H1 (cell line): ENCODE measurements at regions not wholly inside any gene's neighbourhood (a gene's known extent, or its start where the extent isn't known, plus 50 kb on each side); places are given as distances from the start of the nearest gene placed in this dataset.

Experiments
- CTCF ChIA-PET: fragments of 300-600 bp; sonication (Branson Sonifier 250); formaldehyde crosslinking; loops from one replicate; lab custom pipeline; 2021; ENCODE audit not compliant: partially characterized antibody; lab: Charles Lee
- POLR2A ChIA-PET: fragments of 300-600 bp; sonication (Branson Sonifier 250); formaldehyde crosslinking; loops from one replicate; lab custom pipeline; 2021; ENCODE audit warnings: inconsistent platforms; ENCODE audit not compliant: partially characterized antibody; lab: Charles Lee
- DNase-seq, 2 experiments: peaks; one replicate each; pipeline versions ENCODE4 v3.0.0 to v3.0.0-alpha.2; 2010 to 2022; ENCODE audit warnings: low spot score in 2 of 2, low read depth in 1 of 2, mixed read lengths in 1 of 2
- FAIRE-seq: peaks from 2 replicates; lab custom pipeline; 2011; peaks lifted over from hg19 to GRCh38; lab: Jason Lieb, UNC
- H2AFZ ChIP-seq: 2 replicates; pipeline ENCODE4 v1.8.1; 2012; ENCODE audit warnings: low read length, inconsistent platforms
- H2AK5ac ChIP-seq: 2 replicates; pipeline ENCODE4 v1.6.1; 2013; ENCODE audit warnings: low read depth, low read length
- H2BK120ac ChIP-seq: replicated peaks from 2 replicates; pipeline ENCODE3; 2013; ENCODE audit warnings: low read depth, low read length, inconsistent platforms
- H2BK12ac ChIP-seq: 2 replicates; pipeline ENCODE4 v1.6.1; 2013; ENCODE audit warnings: low read depth, low read length
- H2BK15ac ChIP-seq: 2 replicates; pipeline ENCODE4 v1.6.1; 2013; ENCODE audit warnings: low read length
- H2BK20ac ChIP-seq: 2 replicates; pipeline ENCODE4 v1.6.1; 2013; ENCODE audit warnings: low read length
- H2BK5ac ChIP-seq: 2 replicates; pipeline ENCODE4 v1.6.1; 2013; ENCODE audit warnings: low read depth, low read length
- H3K14ac ChIP-seq: 2 replicates; pipeline ENCODE4 v1.6.1; 2013; ENCODE audit warnings: inconsistent platforms; ENCODE audit not compliant: insufficient read length
- H3K18ac ChIP-seq: 2 replicates; pipeline ENCODE4 v1.6.1; 2013; ENCODE audit warnings: low read length; ENCODE audit errors: extremely low read depth
- H3K23ac ChIP-seq: 2 replicates; pipeline ENCODE4 v1.6.1; 2013; ENCODE audit warnings: inconsistent platforms; ENCODE audit not compliant: insufficient read length
- H3K23me2 ChIP-seq: 2 replicates; pipeline ENCODE4 v1.6.1; 2013; ENCODE audit warnings: low read depth, low read length
- H3K27ac ChIP-seq: 2 replicates; pipeline ENCODE4 v1.6.1; 2011; ENCODE audit warnings: low read depth, low read length, inconsistent platforms
- H3K27me3 ChIP-seq, 4 experiments: replicated peaks in 1 of 4; 1 replicate in 1 of 4; 2 replicates in 3 of 4; pipeline versions ENCODE4 v1.6.1 to v1.8.1; 2011 to 2013; ENCODE audit warnings: low read length in 3 of 4, mild to moderate bottlenecking in 3 of 4, inconsistent platforms in 2 of 4, mixed read lengths in 2 of 4, moderate library complexity in 1 of 4; ENCODE audit not compliant: control insufficient read depth in 3 of 4, insufficient read depth in 3 of 4; ENCODE audit errors: extremely low read depth in 1 of 4
- H3K36me3 ChIP-seq, 4 experiments: 2 replicates each; pipeline versions ENCODE4 v1.6.1 to v1.8.1; 2011 to 2013; ENCODE audit warnings: mild to moderate bottlenecking in 4 of 4, low read length in 3 of 4, moderate library complexity in 2 of 4, control low read depth in 1 of 4, inconsistent platforms in 1 of 4; ENCODE audit not compliant: insufficient read depth in 4 of 4, control insufficient read depth in 2 of 4
- H3K4ac ChIP-seq: replicated peaks from 2 replicates; pipeline ENCODE3; 2013; ENCODE audit warnings: low read length, low read depth, mixed read lengths, inconsistent platforms; ENCODE audit not compliant: insufficient read length
- H3K4me1 ChIP-seq, 4 experiments: replicated peaks in 1 of 4; 1 replicate in 1 of 4; 2 replicates in 3 of 4; pipeline versions ENCODE4 v1.6.1 to v1.8.1; 2011 to 2013; ENCODE audit warnings: low read length in 3 of 4, inconsistent platforms in 2 of 4, mixed read lengths in 1 of 4; ENCODE audit not compliant: insufficient read depth in 4 of 4, control insufficient read depth in 3 of 4
- H3K4me2 ChIP-seq, 2 experiments: 2 replicates each; pipeline versions ENCODE4 v1.6.1 to v1.8.1; 2011 to 2013; ENCODE audit warnings: low read depth in 2 of 2, low read length in 2 of 2, control low read depth in 1 of 2, inconsistent platforms in 1 of 2, mild to moderate bottlenecking in 1 of 2; ENCODE audit not compliant: insufficient read depth in 1 of 2
- H3K4me3 ChIP-seq, 4 experiments: fragments of 200-600, 300-600 bp in 1 of 4; sonication (generic), shearing (Covaris generic), sonication (Bioruptor Twin) in 1 of 4; 2 replicates each; pipeline versions ENCODE4 v1.5.1 to v1.8.1; 2011 to 2016; ENCODE audit warnings: low read length in 4 of 4, low read depth in 3 of 4, control low read depth in 2 of 4, inconsistent platforms in 2 of 4, mild to moderate bottlenecking in 2 of 4, mixed read lengths in 1 of 4, moderate library complexity in 1 of 4; ENCODE audit not compliant: insufficient read depth in 2 of 4; ENCODE audit errors: extremely low read depth in 1 of 4
- H3K56ac ChIP-seq: replicated peaks from 2 replicates; pipeline ENCODE3; 2013; ENCODE audit warnings: low read depth, mild to moderate bottlenecking, mixed read lengths, low read length, inconsistent platforms; ENCODE audit not compliant: insufficient read length
- H3K79me1 ChIP-seq: 2 replicates; pipeline ENCODE4 v1.6.1; 2013; ENCODE audit warnings: low read depth, low read length, control low read depth
- H3K79me2 ChIP-seq, 2 experiments: 2 replicates each; pipeline versions ENCODE4 v1.6.1 to v1.8.1; 2012 to 2013; ENCODE audit warnings: low read length in 2 of 2, mild to moderate bottlenecking in 2 of 2, inconsistent platforms in 1 of 2; ENCODE audit not compliant: insufficient read depth in 2 of 2, control insufficient read depth in 1 of 2
- H3K9ac ChIP-seq, 4 experiments: replicated peaks in 1 of 4; 1 replicate in 1 of 4; 2 replicates in 3 of 4; pipeline versions ENCODE4 v1.6.1 to v1.8.1; 2011 to 2013; ENCODE audit warnings: low read depth in 3 of 4, low read length in 3 of 4, control low read depth in 2 of 4, mild to moderate bottlenecking in 2 of 4, moderate library complexity in 2 of 4, inconsistent platforms in 1 of 4; ENCODE audit errors: extremely low read depth in 1 of 4
- H3K9me3 ChIP-seq, 2 experiments: 2 replicates each; pipeline versions ENCODE4 v1.6.1 to v1.8.1; 2012 to 2013; ENCODE audit warnings: mild to moderate bottlenecking in 2 of 2, moderate library complexity in 2 of 2, control low read depth in 1 of 2, inconsistent platforms in 1 of 2, low read depth in 1 of 2, low read length in 1 of 2, mixed read lengths in 1 of 2; ENCODE audit not compliant: insufficient read depth in 2 of 2
- H4K20me1 ChIP-seq, 2 experiments: replicated peaks in 1 of 2; 2 replicates each; pipeline versions ENCODE3 to v1.8.1; 2011 to 2013; ENCODE audit warnings: inconsistent platforms in 2 of 2, low read length in 2 of 2, mild to moderate bottlenecking in 1 of 2; ENCODE audit not compliant: insufficient read depth in 2 of 2, control insufficient read depth in 1 of 2
- H4K5ac ChIP-seq: 2 replicates; pipeline ENCODE4 v1.6.1; 2013; ENCODE audit warnings: low read length, low read depth, mixed read lengths, inconsistent platforms; ENCODE audit not compliant: insufficient read length
- H4K8ac ChIP-seq: 2 replicates; pipeline ENCODE4 v1.8.0; 2013; ENCODE audit warnings: mild to moderate bottlenecking, moderate library complexity, low read length, inconsistent platforms; ENCODE audit not compliant: insufficient read depth; ENCODE audit errors: extremely low read depth
- H4K91ac ChIP-seq: replicated peaks from 2 replicates; pipeline ENCODE3; 2013; ENCODE audit warnings: low read length, mixed read lengths, inconsistent platforms; ENCODE audit not compliant: insufficient read length
- CHD1 ChIP-seq: IDR thresholded peaks from 2 replicates; pipeline ENCODE4 v1.6.1; 2012; ENCODE audit warnings: low read depth, low read length, improper control_type of control experiment
- CREB1 ChIP-seq: IDR thresholded peaks from 2 replicates; pipeline ENCODE4 v1.6.1; 2012; ENCODE audit warnings: inconsistent platforms
- FOSL1 ChIP-seq: IDR thresholded peaks from 2 replicates; pipeline ENCODE4 v1.6.1; 2011; ENCODE audit warnings: mild to moderate bottlenecking, low read depth, low read length, moderate library complexity; ENCODE audit not compliant: insufficient read depth
- GTF2F1 ChIP-seq: IDR thresholded peaks from 2 replicates; pipeline ENCODE4 v1.6.1; 2012; ENCODE audit warnings: low read depth, low read length, improper control_type of control experiment, borderline replicate concordance
- HDAC6 ChIP-seq: IDR thresholded peaks from one replicate; pipeline ENCODE4 v1.7.1; 2012; ENCODE audit warnings: low read depth, mild to moderate bottlenecking, inconsistent platforms, low read length, moderate library complexity
- JUND ChIP-seq: IDR thresholded peaks from 2 replicates; pipeline ENCODE4 v1.6.1; 2011; ENCODE audit warnings: mild to moderate bottlenecking, improper control_type of control experiment, low read length
- KDM4A ChIP-seq: IDR thresholded peaks from one replicate; pipeline ENCODE4 v1.7.1; 2012; ENCODE audit warnings: low read depth, mild to moderate bottlenecking, moderate library complexity, low read length, inconsistent platforms; ENCODE audit not compliant: severe bottlenecking
- POU5F1 ChIP-seq: IDR thresholded peaks from 2 replicates; pipeline ENCODE4 v1.6.1; 2011; ENCODE audit warnings: low read depth, mild to moderate bottlenecking, low read length, moderate library complexity
- RBBP5 ChIP-seq: IDR thresholded peaks from 2 replicates; pipeline ENCODE4 v1.7.1; 2012; ENCODE audit warnings: low read depth, mild to moderate bottlenecking, inconsistent platforms, low read length, moderate library complexity, borderline replicate concordance
- RFX5 ChIP-seq: IDR thresholded peaks from 2 replicates; pipeline ENCODE4 v1.6.1; 2011; ENCODE audit warnings: low read depth, low read length, improper control_type of control experiment, borderline replicate concordance
- RNF2 ChIP-seq: fragments of 200-900, 300-1000 bp; sonication (generic); IDR thresholded peaks from 2 replicates; pipeline ENCODE4 v1.7.1; 2016; ENCODE audit warnings: borderline replicate concordance, low read depth, mild to moderate bottlenecking, antibody characterized with exemption, low read length; ENCODE audit not compliant: poor library complexity, severe bottlenecking; ENCODE audit errors: missing control alignments
- SP1 ChIP-seq: IDR thresholded peaks from 2 replicates; pipeline ENCODE4 v1.6.1; 2011; ENCODE audit warnings: low read depth, low read length
- TAF1 ChIP-seq: IDR thresholded peaks from 2 replicates; pipeline ENCODE4 v1.6.1; 2011; ENCODE audit warnings: mild to moderate bottlenecking, low read depth, low read length
- ZNF274 ChIP-seq: IDR thresholded peaks from 2 replicates; pipeline ENCODE4 v1.7.0; 2012; ENCODE audit warnings: low read length, borderline replicate concordance; ENCODE audit errors: extremely low read depth
- WGBS, 2 experiments: shearing (Covaris generic) in 1 of 2; methylation state at CpG; one replicate each; pipeline versions ENCODE4 v1.1.6 to v1.1.7; 2013 to 2015; ENCODE audit warnings: low lambda C conversion rate in 2 of 2, mixed read lengths in 2 of 2, inconsistent platforms in 1 of 2, low coverage in 1 of 2, missing lambda C conversion rate in 1 of 2; ENCODE audit not compliant: insufficient replicate concordance in 2 of 2, insufficient coverage in 1 of 2, insufficient read length in 1 of 2; ENCODE audit errors: extremely low coverage in 1 of 2, missing lambda C conversion rate in 1 of 2; 5-methylcytosine and 5-hydroxymethylcytosine counted together

GRCh38 chr2:8289111-8289510, 392.7 kb upstream of the ID2 start:
- Histone ChIP-seq H3K56ac (no peak overlapping the region), H4K8ac (no peak overlapping the region), H2BK120ac (no peak overlapping the region)
- TF ChIP-seq RFX5, result no peak
- no peak for TF ChIP-seq RNF2
- no peak for TF ChIP-seq RBBP5
- TF ChIP-seq POU5F1, result no peak
- TF ChIP-seq CREB1, result no peak
- TF ChIP-seq ZNF274, result no peak
- no peak for TF ChIP-seq CHD1
- no peak for TF ChIP-seq GTF2F1
- TF ChIP-seq HDAC6, result no peak
- TF ChIP-seq FOSL1, result no peak
- TF ChIP-seq KDM4A, result no peak
- no peak for TF ChIP-seq SP1
- TF ChIP-seq JUND, result no peak
- TF ChIP-seq TAF1, result no peak
- TF ChIP-seq, all 59 proteins: peak for 0
- H4K5ac ChIP-seq, result no peak overlapping the region
- ChIA-PET POLR2A (no interaction called here), CTCF (interaction anchor here (1.0 kb wide), 1 partner anchor 275 kb away, joined by 3 read pairs; no protein-coding TSS in a partner anchor)
- H3K9ac ChIP-seq, result no peak overlapping the region
- no peaks in the 10 kb centered on the region for H3K79me2 ChIP-seq
- H3K27ac ChIP-seq, result no peak overlapping the region
- no peak overlapping the region for H3K14ac ChIP-seq
- no peak overlapping the region for H2AFZ ChIP-seq
- no peak overlapping the region for H2BK12ac ChIP-seq
- no peak overlapping the region for H2BK5ac ChIP-seq
- FAIRE-seq, result no peak
- no peak for DNase-seq
- H3K23ac ChIP-seq, result no peak overlapping the region
- H3K36me3 ChIP-seq, result no peaks in the 10 kb centered on the region
- H3K23me2 ChIP-seq, result no peaks in the 10 kb centered on the region
- no peaks in the 10 kb centered on the region for H3K4me1 ChIP-seq
- H3K4me2 ChIP-seq, result no peak overlapping the region
- H2AK5ac ChIP-seq, result no peak overlapping the region
- no peaks in the 10 kb centered on the region for H3K79me1 ChIP-seq
- 86% methylated on average over 4 of the region's 4 CpGs; no CpG with 5 or more reads in 1 of the 2 experiments for WGBS, 2 experiments
- H2BK15ac ChIP-seq, result no peak overlapping the region
- no peaks in the 10 kb centered on the region for H4K20me1 ChIP-seq
- no peaks in the 10 kb centered on the region; a peak in 1 of 7 replicates for H3K27me3 ChIP-seq
- no peak overlapping the region for H3K18ac ChIP-seq
- H3K4ac ChIP-seq, result no peak overlapping the region
- no peak overlapping the region for H4K91ac ChIP-seq
- no peaks in the 10 kb centered on the region; a peak in 1 of 4 replicates for H3K9me3 ChIP-seq
- no peak overlapping the region for H2BK20ac ChIP-seq
- H3K4me3 ChIP-seq, result no peak overlapping the region
